Gastroesophageal sphincter (tissue), 4 donors: ENCODE measurements at regions not wholly inside any gene's neighbourhood (a gene's known extent, or its start where the extent isn't known, plus 50 kb on each side); places are given as distances from the start of the nearest gene placed in this dataset.

ENCODE experiments used
- ATAC-seq: fragments of 150-250 bp; one replicate; pipeline ENCODE4 v1.9.1; 2016; ENCODE audit warnings: mild to moderate bottlenecking, moderate library complexity
- H3K27ac ChIP-seq, 4 donors: fragments of 200-600 bp; sonication (generic) in 3 of 4; 1 replicate in 3 of 4; 2 replicates in 1 of 4; pipeline ENCODE4 v1.5.1; 2016 to 2019
- H3K27me3 ChIP-seq: fragments of 200-600 bp; sonication (generic); one replicate; pipeline ENCODE4 v1.5.1; 2019
- H3K36me3 ChIP-seq, 2 donors: fragments of 200-600 bp; sonication (generic); one replicate each; pipeline ENCODE4 v1.5.1; 2019; ENCODE audit warnings: control low read depth in 1 of 2
- H3K4me1 ChIP-seq, 3 donors: fragments of 200-600 bp; sonication (generic); 1 replicate in 2 of 3; 2 replicates in 1 of 3; pipeline ENCODE4 v1.5.1; 2016 to 2019; ENCODE audit warnings: control low read depth in 2 of 3
- H3K4me3 ChIP-seq, 2 donors: fragments of 200-600 bp; sonication (generic); one replicate each; pipeline ENCODE4 v1.5.1; 2019; ENCODE audit warnings: mild to moderate bottlenecking in 1 of 2, moderate library complexity in 1 of 2
- H3K9me3 ChIP-seq, 3 donors: fragments of 200-600 bp; sonication (generic); one replicate each; pipeline ENCODE4 v1.5.1; 2017 to 2019; ENCODE audit warnings: control low read depth in 2 of 3
- EP300 ChIP-seq: sonication (generic); formaldehyde crosslinking; IDR thresholded peaks from one replicate; pipeline ENCODE4 v1.6.1; 2017; ENCODE audit warnings: antibody characterized with exemption, mild to moderate bottlenecking
- POLR2A ChIP-seq, 2 donors: fragments of 450-650 bp; IDR thresholded peaks; one replicate each; pipeline ENCODE4 v1.6.1; 2017; ENCODE audit warnings: antibody characterized with exemption in 2 of 2, mild to moderate bottlenecking in 2 of 2, moderate library complexity in 1 of 2
- POLR2AphosphoS5 ChIP-seq: sonication (generic); formaldehyde crosslinking; IDR thresholded peaks from one replicate; pipeline ENCODE4 v1.6.1; 2017; ENCODE audit warnings: antibody characterized with exemption
- WGBS, 2 donors: methylation state at CpG; one replicate each; pipeline ENCODE4 v1.1.5; 2018; ENCODE audit warnings: low coverage in 1 of 2; 5-methylcytosine and 5-hydroxymethylcytosine counted together
- TF ChIP-seq, protein P1 (sequence below), 4 experiments: fragments of 200-600 bp in 2 of 4; fragments of 450-650 bp in 2 of 4; sonication (generic) in 1 of 4; IDR thresholded peaks; one replicate each; pipeline ENCODE4 v1.5.1; 2017 to 2019; ENCODE audit warnings: antibody characterized with exemption in 4 of 4, mild to moderate bottlenecking in 2 of 4, moderate library complexity in 2 of 4

DNA sequence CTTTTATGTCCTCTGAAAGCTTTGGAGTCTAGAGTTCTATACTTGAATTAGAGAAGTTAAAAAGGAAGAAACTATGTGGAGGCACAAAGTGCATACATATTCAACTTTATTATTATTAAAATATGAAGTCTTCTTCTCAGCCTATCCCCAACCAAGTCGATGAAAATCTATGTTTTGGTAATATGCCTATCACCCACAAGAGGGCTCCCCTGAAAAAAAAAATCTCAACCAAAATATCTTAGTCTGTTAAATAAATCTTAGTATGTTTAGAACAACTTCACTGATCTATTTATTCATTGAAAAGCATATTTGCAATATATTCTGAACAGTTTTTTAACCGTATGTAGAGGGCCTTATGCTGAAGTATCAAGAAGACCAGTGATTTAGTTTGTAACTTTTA lies 804.5 kb downstream of the TDRD15 start:
- Histone ChIP-seq H3K27me3 (no peaks in the 10 kb centered on the region), H3K36me3 (no peaks in the 10 kb centered on the region), H3K9me3 (peaks cover 0 to 21% (median 0%) of the 10 kb centered on the region in 3 donors), H3K4me1 (no peaks in the 10 kb centered on the region), H3K27ac (no peak overlapping the region), H3K4me3 (no peak overlapping the region)
- TF ChIP-seq, protein P1, sequence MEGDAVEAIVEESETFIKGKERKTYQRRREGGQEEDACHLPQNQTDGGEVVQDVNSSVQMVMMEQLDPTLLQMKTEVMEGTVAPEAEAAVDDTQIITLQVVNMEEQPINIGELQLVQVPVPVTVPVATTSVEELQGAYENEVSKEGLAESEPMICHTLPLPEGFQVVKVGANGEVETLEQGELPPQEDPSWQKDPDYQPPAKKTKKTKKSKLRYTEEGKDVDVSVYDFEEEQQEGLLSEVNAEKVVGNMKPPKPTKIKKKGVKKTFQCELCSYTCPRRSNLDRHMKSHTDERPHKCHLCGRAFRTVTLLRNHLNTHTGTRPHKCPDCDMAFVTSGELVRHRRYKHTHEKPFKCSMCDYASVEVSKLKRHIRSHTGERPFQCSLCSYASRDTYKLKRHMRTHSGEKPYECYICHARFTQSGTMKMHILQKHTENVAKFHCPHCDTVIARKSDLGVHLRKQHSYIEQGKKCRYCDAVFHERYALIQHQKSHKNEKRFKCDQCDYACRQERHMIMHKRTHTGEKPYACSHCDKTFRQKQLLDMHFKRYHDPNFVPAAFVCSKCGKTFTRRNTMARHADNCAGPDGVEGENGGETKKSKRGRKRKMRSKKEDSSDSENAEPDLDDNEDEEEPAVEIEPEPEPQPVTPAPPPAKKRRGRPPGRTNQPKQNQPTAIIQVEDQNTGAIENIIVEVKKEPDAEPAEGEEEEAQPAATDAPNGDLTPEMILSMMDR (IDR thresholded peaks at IDR 0.05), result no peak
- no peak for TF ChIP-seq POLR2AphosphoS5
- no peak for ATAC-seq
- 57 to 65% methylated on average over 2 of the region's 2 CpGs for WGBS, 2 donors

DNA sequence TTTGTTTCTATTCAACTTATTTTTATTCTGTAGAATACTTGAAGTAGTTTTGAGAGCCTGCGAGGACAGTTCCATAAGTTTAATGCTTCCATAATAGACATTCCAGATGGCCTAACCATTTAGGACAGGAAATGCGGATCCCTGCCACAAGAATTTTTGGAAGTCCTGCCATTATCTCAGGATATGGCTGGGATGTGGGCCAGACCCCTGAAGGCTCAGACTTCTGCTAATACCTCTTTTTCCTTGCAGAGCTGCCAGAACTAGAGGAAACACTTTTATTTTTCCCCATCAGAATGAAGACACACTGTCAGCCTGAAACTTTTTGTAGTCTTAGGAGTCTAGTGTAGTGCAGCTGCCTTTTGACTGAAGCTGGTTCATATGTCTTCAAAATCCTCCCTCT lies 806.5 kb downstream of the TDRD15 start:
- H3K27ac ChIP-seq, result no peak overlapping the region
- H3K27me3 ChIP-seq, result no peaks in the 10 kb centered on the region
- H3K36me3 ChIP-seq, result no peaks in the 10 kb centered on the region
- no peaks in the 10 kb centered on the region for H3K4me1 ChIP-seq
- TF ChIP-seq POLR2AphosphoS5 (no peak), POLR2A (IDR thresholded peaks at IDR 0.05) (no peak)
- TF ChIP-seq, protein P1 (IDR thresholded peaks at IDR 0.05), result no peak
- no peak overlapping the region for H3K4me3 ChIP-seq
- H3K9me3 ChIP-seq, result peaks cover 0 to 11% (median 0%) of the 10 kb centered on the region in 3 donors
- WGBS, 2 donors, result 40 to 94% methylated on average over 2 of the region's 2 CpGs
- no peak for ATAC-seq

DNA sequence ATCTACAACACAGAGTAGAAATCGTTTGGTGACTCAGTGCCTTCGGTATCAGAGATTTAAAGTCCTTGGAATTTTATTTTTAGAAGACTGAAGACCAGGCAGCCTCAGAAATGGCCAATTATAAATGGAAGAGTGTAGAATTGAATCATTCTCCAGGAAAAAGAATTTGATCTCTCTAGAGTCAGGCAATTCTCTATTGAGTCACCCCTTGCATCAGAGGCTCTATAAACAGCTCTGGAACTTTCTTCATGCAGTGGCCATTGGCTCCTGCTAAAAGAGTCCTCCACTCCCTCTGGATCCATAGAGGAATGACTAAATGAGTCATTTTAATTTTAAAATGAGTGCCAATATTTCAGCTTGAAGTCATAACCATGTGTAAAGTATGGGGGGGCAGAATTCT lies 816.2 kb downstream of the TDRD15 start:
- Histone ChIP-seq H3K36me3 (no peaks in the 10 kb centered on the region), H3K4me3 (no peak overlapping the region), H3K27me3 (no peaks in the 10 kb centered on the region), H3K4me1 (no peaks in the 10 kb centered on the region), H3K27ac (no peak overlapping the region), H3K9me3 (no peaks in the 10 kb centered on the region)
- WGBS, 2 donors, result 60 to 66% methylated on average over 2 of the region's 2 CpGs
- no peak for ATAC-seq
- TF ChIP-seq, protein P1 (IDR thresholded peaks at IDR 0.05), result no peak

DNA sequence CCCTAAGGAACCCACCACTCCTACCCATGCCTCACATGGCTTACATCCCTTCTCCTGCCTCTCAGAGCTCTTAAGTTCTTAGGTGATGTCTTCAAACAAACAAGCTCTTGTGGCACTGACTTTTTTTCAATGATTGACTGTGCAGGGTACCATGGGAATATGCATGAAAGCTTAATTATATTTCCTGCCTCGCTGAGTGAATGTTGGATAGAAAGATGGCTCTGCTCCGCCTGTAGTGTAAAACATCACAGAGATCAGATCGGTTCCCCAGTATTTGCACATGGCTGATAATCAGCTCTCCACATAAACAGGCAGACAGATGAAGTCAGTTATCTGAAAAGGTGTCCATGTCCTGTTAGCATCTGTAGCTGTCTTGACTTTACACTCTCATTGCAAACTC lies 820.8 kb downstream of the TDRD15 start:
- H3K4me1 ChIP-seq, result no peaks in the 10 kb centered on the region
- no peak overlapping the region for H3K27ac ChIP-seq
- TF ChIP-seq EP300, result no peak
- TF ChIP-seq POLR2AphosphoS5, result no peak
- TF ChIP-seq POLR2A (IDR thresholded peaks at IDR 0.05), result no peak
- TF ChIP-seq, protein P1 (IDR thresholded peaks at IDR 0.05), result no peak
- WGBS, 2 donors, result 29 to 54% methylated on average over 2 to 3 of the region's 3 CpGs
- no peaks in the 10 kb centered on the region for H3K27me3 ChIP-seq
- ATAC-seq, result no peak
- no peak overlapping the region for H3K4me3 ChIP-seq
- H3K36me3 ChIP-seq, result no peaks in the 10 kb centered on the region
- H3K9me3 ChIP-seq, result no peaks in the 10 kb centered on the region

DNA sequence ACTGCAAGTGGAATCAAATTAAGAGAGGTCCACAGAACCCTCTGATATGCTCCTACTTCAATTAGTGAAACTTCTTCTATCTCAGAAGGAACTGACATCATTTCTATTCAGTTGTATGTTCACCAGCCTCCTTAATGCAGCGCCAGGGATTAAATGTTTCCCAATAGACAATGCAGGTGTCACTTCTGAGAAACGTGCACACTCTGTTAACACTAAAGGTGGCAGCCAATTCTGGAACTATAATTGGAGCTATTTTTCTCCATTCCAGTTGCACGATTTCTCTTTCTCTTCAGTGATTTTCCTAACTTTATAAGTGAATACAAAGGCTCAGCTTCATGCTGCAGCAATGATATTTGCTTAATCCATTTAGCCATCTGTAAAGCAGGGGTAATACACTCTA lies 821.9 kb downstream of the TDRD15 start:
- no peak overlapping the region for H3K27ac ChIP-seq
- no peak overlapping the region for H3K4me3 ChIP-seq
- H3K9me3 ChIP-seq, result no peaks in the 10 kb centered on the region
- no peak for ATAC-seq
- H3K4me1 ChIP-seq, result no peaks in the 10 kb centered on the region
- 46 to 75% methylated on average over 3 of the region's 3 CpGs for WGBS, 2 donors
- H3K27me3 ChIP-seq, result no peaks in the 10 kb centered on the region
- no peaks in the 10 kb centered on the region for H3K36me3 ChIP-seq
- TF ChIP-seq POLR2A (IDR thresholded peaks at IDR 0.05) (no peak), POLR2AphosphoS5 (no peak), EP300 (no peak)
- TF ChIP-seq, protein P1 (IDR thresholded peaks at IDR 0.05), result no peak
